ENCODE measurements at regions not wholly inside any gene's neighbourhood (a gene's known extent, or its start where the extent isn't known, plus 50 kb on each side); places are given as distances from the start of the nearest gene placed in this dataset.

GRCh38 chr5:58255970-58256369, 203.9 kb downstream of the PLK2 start:
- DNase-seq (ENCODE audit: low spot score): no peak

- no peak for DNase-seq (ENCODE audit: low spot score)
Measured at GRCh38 chr5:58255386-58255785, 204.5 kb downstream of the PLK2 start.

- no peak for DNase-seq (ENCODE audit: low spot score)
Measured at GRCh38 chr5:58248221-58248620, 211.7 kb downstream of the PLK2 start.

GRCh38 chr5:58246461-58246944, 213.4 kb downstream of the PLK2 start:
- no peak for DNase-seq (ENCODE audit: low spot score)

DNA sequence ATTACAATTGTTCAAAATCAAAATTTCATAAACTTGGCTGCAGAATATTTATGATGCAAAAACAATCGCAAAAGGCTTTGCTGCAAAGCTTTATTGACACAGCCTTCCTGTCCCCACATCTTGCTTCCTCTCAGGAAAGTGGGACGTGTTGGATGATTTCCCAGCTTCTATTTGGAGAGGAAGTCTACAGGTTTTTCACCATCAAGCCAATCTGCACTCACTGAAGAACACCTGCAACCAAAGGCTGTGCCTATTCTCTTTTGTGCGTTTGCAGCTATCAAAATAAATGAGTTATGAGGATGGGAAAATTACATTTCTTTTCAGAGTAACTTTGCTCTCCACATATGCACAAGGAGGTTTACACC, 214.4 kb downstream of the PLK2 start:
- DNase-seq (ENCODE audit: low spot score): no peak

DNA sequence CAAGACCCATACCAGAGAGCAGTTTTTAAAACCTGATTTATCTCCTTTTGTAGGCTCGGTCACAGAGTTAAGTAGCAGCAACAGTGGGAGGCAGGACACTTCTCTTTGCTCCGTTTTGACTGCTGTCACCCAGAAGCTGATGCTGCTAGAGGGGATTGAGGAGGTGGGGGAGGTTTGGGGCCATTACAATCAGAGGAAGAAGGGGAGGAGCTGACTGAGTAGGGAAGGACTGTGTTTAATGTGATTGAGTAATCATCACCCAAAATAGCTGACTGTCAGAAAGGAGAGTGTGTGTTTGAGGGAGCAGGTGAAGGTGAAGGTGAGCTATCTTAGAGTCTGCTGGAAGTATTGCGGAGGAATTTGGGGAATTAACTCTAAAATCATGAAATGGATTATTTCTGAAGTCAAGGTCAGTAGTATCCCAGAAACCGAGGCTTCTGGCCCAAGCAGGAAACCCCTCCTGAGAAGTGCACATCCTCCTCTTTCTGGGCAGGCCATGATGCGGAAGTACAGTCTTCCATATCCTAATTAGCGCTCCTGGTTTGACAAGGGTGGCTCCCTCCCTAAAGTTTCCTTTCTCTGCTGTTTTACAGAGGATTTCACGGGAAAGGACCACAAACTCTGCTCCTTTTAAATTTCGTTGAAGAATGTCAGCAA, 214.9 kb downstream of the PLK2 start:
- no peak for DNase-seq (ENCODE audit: low spot score)

- DNase-seq (ENCODE audit: low spot score): no peak
Measured at GRCh38 chr5:58241389-58241788, 218.5 kb downstream of the PLK2 start.

DNA sequence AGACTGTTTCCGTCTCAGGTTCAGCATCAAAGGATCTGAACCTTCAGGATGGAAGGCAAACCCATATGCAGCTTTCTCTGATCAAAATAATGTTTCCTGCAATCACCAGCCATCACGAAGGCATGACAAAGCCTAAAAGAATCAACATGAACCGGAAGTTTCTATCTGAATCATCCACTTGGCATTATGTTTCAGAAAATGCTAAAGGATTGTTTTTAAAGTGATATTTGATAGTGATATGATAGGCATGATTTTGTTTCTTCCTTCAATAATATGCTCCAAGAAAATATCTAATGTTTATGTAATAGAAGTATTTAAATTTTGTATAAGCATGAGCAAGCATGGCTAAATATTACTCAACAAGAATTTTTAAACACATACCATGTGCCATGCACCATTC, 219.6 kb downstream of the PLK2 start:
- no peak for DNase-seq (ENCODE audit: low spot score)

- DNase-seq (ENCODE audit: low spot score): no peak
Measured at GRCh38 chr5:58239731-58240130, 220.2 kb downstream of the PLK2 start.

GRCh38 chr5:58239045-58239444, 220.8 kb downstream of the PLK2 start:
- no peak for DNase-seq (ENCODE audit: low spot score)

GRCh38 chr5:58236498-58236897, 223.4 kb downstream of the PLK2 start:
- DNase-seq (ENCODE audit: low spot score): no peak

GRCh38 chr5:58235299-58235698, 224.6 kb downstream of the PLK2 start:
- no peak for DNase-seq (ENCODE audit: low spot score)

GRCh38 chr5:58232130-58232529, 227.8 kb downstream of the PLK2 start:
- DNase-seq (ENCODE audit: low spot score): no peak

DNA sequence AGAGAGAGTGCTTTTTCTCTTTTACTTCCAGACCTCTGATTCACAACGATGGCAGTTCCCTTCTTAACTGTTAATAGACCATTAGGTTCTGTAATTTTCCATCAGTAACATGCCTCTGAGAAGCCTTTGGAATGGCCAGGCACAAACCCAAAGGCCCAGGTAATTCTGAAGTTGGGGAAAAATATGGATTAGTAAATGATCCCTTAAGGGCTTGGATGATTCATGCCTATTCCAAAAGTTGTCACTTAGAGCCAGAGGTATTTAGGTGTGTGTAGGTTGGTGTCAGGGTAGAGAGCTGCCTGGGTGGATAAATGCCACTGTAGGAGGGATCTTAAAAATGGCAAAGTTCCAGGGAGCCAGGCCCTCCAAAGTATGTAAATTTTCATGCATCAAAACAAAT, 228.8 kb downstream of the PLK2 start:
- no peak for DNase-seq (ENCODE audit: low spot score)

DNA sequence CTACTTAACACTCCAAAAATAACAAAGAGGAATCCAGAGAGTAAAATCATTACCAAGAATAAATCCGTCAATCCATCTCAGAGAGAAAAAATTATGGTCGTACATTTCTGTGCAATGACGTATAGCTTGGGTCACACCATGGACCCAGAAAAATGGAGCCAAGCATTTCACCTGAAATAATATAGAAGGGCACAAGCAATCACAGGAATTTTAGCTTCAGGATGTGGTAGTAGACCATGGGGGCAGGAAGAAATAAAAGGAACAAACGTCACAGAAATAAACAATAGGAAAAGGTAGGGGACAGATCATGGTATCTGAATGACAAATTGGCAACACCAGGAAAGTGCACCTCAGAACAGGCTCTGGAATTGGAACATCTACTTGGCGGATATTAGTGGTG, 231.0 kb downstream of the PLK2 start:
- DNase-seq (ENCODE audit: low spot score): no peak

GRCh38 chr5:58227858-58228257, 232.0 kb downstream of the PLK2 start:
- DNase-seq (ENCODE audit: low spot score): no peak

DNA sequence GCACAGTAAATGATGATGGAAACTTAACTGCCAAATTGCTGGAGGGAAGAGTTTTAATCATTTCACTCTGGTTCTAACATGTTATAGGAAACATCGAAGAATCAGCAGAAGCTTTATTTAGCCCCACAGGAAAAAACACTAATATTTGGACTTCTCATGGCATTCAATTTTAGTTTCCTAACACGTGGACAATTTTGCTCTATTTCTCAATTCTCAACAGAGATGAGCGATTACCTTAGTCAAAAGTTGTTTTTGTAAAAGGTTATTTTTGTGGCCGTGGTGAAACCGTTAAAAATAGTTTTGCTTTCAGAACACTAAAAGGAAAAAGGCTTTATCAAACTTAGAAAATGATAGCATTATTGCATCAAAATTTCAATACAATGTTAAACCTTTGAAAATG, 235.2 kb downstream of the PLK2 start:
- no peak for DNase-seq (ENCODE audit: low spot score)

DNA sequence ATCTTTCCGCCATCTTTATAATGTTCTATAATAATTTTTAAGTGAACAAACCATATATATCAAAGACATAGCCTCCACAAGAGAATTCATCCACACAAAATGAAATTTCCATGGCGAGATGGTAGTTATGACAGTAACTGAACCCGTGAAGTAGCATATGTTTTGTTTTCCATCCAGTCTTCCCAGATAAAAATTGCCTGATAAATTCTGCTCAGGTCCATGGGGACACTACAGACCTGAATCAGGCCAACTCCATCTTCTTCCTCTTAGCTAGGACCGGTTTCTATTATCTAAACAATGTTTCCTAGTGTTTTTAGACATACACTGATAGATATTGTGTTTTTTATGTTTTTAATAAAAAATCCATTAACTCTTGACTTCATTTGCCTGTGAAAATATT, 235.7 kb downstream of the PLK2 start:
- no peak for DNase-seq (ENCODE audit: low spot score)

DNA sequence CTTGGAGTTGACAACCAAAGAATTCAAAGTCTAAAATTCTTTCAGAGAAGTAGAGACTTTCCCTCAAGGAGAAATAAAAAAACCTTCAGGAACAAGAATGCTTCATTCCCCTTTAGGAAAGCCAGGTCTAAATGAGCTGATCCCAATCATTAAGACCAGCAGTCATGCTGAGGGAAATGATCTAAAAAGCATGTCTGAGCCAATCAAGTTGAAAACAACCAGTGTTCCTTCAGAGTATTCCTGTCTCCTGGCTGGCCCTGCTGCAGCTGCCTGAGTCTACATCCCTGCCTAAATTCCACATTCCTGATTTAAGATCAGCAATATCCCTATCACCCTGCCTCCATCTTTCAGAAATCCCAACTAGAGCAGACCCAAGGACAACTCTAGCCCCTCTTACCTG, 244.5 kb downstream of the PLK2 start:
- no peak for DNase-seq (ENCODE audit: low spot score)

DNA sequence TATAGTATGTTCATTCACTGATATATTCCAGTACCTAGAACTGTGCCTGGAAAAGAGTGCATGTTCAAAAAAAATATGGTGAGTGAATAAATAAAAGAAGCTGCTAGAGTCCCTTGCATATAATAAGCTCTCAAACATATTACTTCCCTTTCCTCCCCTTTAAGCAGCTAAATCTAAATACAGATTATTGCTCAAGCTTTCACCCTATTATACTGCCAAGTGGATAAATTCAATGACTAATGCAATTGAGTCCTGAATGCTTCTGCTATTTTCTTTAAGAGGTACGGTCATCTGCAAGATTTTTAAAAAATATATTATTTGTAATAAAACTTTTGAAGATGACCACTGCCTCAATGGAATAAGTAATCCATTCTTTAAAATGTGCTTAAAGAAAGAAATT, 248.4 kb downstream of the PLK2 start:
- no peak for DNase-seq (ENCODE audit: low spot score)

- DNase-seq (ENCODE audit: low spot score): no peak
Measured at GRCh38 chr5:58208674-58209073, 251.2 kb downstream of the PLK2 start.

DNA sequence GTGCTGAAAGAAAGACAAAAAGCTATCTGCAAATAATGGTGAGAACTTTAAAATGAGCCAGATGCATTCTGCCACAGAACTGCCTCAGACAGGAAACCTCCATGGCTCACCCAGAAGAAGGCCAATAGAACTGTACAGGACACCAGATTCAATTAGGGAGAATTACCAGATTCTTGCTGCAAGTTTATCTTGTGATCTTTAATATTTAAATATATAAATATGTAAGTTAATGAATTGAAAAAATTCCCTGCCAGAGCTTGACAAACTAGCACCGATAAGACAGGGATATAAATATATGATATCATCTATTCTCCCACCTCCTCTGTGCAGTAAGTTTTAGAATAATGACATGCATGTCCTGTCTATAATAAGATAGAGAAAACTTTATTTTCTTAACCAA, 252.8 kb downstream of the PLK2 start:
- no peak for DNase-seq (ENCODE audit: low spot score)

GRCh38 chr5:58204966-58205365, 254.9 kb downstream of the PLK2 start:
- no peak for DNase-seq (ENCODE audit: low spot score)

- no peak for DNase-seq (ENCODE audit: low spot score)
Measured at GRCh38 chr5:58202941-58203444, 256.9 kb downstream of the PLK2 start.
